BE2C (cell line): ENCODE measurements at regions not wholly inside any gene's neighbourhood (a gene's known extent, or its start where the extent isn't known, plus 50 kb on each side); places are given as distances from the start of the nearest gene placed in this dataset.

ENCODE experiments used
- DNase-seq: peaks from one replicate; pipeline ENCODE4 v3.0.0-alpha.2; 2020
- H3K27me3 ChIP-seq: fragments of 250-450 bp; sonication (Bioruptor Pico); 2 replicates; pipeline ENCODE4 v1.5.1; 2020; ENCODE audit warnings: mild to moderate bottlenecking
- H3K36me3 ChIP-seq: fragments of 250-450 bp; sonication (Bioruptor Pico); 2 replicates; pipeline ENCODE4 v1.5.1; 2020; ENCODE audit warnings: mild to moderate bottlenecking
- H3K4me1 ChIP-seq: fragments of 250-450 bp; sonication (Bioruptor Pico); 2 replicates; pipeline ENCODE4 v1.5.1; 2020
- H3K4me3 ChIP-seq: 2 replicates; pipeline ENCODE4 v1.5.1; 2011; ENCODE audit warnings: low read depth, low read length
- H3K9me3 ChIP-seq: fragments of 250-450 bp; sonication (Bioruptor Pico); 2 replicates; pipeline ENCODE4 v1.5.1; 2020
- CTCF ChIP-seq: IDR thresholded peaks from 2 replicates; pipeline ENCODE4 v1.5.1; 2012; ENCODE audit warnings: mild to moderate bottlenecking, low read depth, low read length

DNA sequence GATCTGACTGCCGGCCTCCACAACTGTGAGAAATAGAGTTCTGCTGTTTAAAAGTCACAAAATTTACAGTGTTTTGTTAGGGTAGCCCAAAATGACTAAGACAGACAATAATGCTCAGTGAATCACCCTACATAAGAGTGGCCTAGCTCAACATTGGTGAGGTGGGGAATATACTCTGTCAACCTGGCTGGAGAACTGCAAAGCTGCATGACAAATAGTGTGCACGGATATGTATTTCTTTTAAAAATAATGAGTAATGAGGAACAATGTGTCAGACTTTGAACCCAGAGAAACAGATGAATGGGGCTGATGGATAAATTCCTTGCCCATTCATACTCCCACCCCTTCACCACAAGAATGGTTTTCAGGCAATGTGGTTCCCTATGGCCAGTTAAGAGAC, 372.4 kb downstream of the SUCLA2 start:
- no peak overlapping the region for H3K4me3 ChIP-seq
- H3K9me3 ChIP-seq = no peaks in the 10 kb centered on the region
- peaks cover 4% of the 10 kb centered on the region; the same call in 1 of the 2 replicates for H3K27me3 ChIP-seq
- no peaks in the 10 kb centered on the region for H3K4me1 ChIP-seq
- no peak for TF ChIP-seq CTCF
- no peaks in the 10 kb centered on the region for H3K36me3 ChIP-seq
- no peak for DNase-seq

GRCh38 chr13:47623862-47624261, 377.2 kb downstream of the SUCLA2 start:
- no peaks in the 10 kb centered on the region for H3K4me1 ChIP-seq
- no peak overlapping the region for H3K4me3 ChIP-seq
- no peaks in the 10 kb centered on the region for H3K9me3 ChIP-seq
- H3K27me3 ChIP-seq = peaks cover 8% of the 10 kb centered on the region
- no peaks in the 10 kb centered on the region for H3K36me3 ChIP-seq
- TF ChIP-seq CTCF = no peak
- no peak for DNase-seq

- Histone ChIP-seq H3K27me3 (peaks cover 8% of the 10 kb centered on the region), H3K36me3 (no peaks in the 10 kb centered on the region), H3K4me1 (no peaks in the 10 kb centered on the region), H3K4me3 (no peak overlapping the region), H3K9me3 (no peaks in the 10 kb centered on the region)
- TF ChIP-seq CTCF = no peak
- no peak for DNase-seq
Measured at GRCh38 chr13:47621931-47622330, 379.1 kb downstream of the SUCLA2 start.

- H3K27me3 ChIP-seq = no peaks in the 10 kb centered on the region
- H3K9me3 ChIP-seq = no peaks in the 10 kb centered on the region
- TF ChIP-seq CTCF = no peak
- no peak overlapping the region for H3K4me3 ChIP-seq
- no peak for DNase-seq
- H3K36me3 ChIP-seq = no peaks in the 10 kb centered on the region
- no peaks in the 10 kb centered on the region for H3K4me1 ChIP-seq
Measured at GRCh38 chr13:47611664-47612288, 389.3 kb downstream of the SUCLA2 start.

DNA sequence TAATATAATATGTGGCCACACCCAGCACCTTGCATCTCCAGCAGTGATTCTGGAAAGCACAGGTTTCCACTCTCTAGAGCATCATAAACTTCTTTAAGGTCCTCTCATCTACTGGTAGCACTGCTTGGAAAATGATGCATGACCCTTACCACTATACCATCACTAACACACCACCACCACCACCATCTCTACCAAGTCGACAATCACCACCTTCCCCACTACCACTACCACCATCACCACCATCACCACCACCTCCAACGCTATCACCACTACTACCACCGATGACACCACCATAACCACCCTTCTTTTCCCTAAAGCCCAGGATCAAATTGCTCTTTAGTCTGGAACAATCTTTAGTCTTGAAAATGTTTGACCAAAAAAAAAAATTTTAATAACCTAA, 390.4 kb downstream of the SUCLA2 start:
- no peak for TF ChIP-seq CTCF
- Histone ChIP-seq H3K4me3 (no peak overlapping the region), H3K27me3 (no peaks in the 10 kb centered on the region), H3K36me3 (no peaks in the 10 kb centered on the region), H3K9me3 (no peaks in the 10 kb centered on the region), H3K4me1 (no peaks in the 10 kb centered on the region)
- no peak for DNase-seq

DNA sequence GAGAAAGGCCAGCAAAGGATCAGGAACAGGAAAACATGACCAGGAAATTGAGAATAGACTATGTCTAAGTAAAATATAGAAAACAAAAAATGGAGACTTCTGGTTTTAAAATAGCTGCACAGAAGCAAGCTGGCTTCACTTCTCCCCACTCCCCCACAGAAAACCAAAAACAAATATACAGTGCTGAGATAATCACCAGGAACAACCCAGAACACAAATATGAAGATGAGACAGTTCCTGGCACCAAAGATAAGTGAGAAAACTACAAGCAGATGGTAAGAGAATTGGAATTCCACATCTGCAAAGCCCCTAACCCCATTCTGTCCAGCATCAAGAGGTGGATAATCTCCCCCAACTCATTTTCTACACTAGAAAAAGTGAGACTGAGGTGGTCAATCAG, 397.7 kb downstream of the SUCLA2 start:
- Histone ChIP-seq H3K4me3 (no peak overlapping the region), H3K27me3 (peaks cover 5% of the 10 kb centered on the region), H3K36me3 (no peaks in the 10 kb centered on the region), H3K4me1 (no peaks in the 10 kb centered on the region), H3K9me3 (no peaks in the 10 kb centered on the region)
- no peak for DNase-seq
- TF ChIP-seq CTCF = no peak
